Activated T-cell treated with anti-CD3 and anti-CD28 coated beads for 24 hours (primary cell): ENCODE measurements at regions not wholly inside any gene's neighbourhood (a gene's known extent, or its start where the extent isn't known, plus 50 kb on each side); places are given as distances from the start of the nearest gene placed in this dataset.
"Not testable (repeated sequence)": the region's sequence is repeated elsewhere in the genome, so short reads cannot be mapped to it uniquely, and the experiment has no call there.

Source experiments
- DNase-seq: peaks from one replicate; pipeline ENCODE4 v3.0.0-alpha.2; 2020; ENCODE audit warnings: low read depth

DNA sequence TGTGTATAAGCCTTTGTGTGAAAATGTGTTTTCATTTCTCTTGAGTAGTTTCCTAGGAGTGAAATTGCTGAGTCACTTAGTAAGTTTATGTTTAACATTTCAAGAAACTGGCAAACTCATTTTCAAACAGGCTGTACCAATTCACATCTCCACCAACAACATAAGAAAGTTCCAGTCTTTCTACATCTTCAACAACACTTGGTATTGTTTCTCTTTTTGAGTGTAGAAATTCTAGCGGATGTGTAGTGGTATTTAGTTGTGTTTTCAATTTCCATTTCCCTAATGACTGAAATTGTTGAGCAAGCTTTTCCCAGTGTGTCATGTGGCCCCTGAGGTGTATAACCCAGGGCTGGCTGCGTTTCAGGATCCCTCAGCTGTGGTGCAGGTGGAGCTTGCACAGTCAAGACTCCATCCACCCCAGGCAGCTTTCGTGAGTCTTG lies 258.5 kb downstream of the PDCD6IP start:
- DNase-seq: no peak

- not testable (repeated sequence) for DNase-seq
Measured at GRCh38 chr3:34060995-34061394, 262.6 kb downstream of the PDCD6IP start.

DNA sequence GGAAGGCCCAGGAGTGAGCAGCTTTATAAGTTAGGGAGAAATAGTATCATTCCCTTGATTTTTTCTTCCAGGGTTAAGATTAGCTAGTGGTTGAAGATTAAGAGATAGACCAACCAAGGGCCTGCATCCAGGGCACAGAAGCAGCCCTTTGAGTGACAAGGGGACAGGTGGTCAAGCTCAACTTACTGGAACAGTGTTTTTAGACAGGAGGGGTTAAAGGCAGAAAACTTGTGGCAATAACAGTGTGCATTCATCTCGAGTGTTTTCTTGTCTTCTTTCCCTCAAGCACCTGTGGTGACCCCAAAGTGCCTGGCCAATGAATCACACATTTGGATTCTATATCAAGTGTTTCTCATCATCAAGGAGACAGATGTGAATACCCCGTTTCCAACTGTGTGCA lies 267.5 kb downstream of the PDCD6IP start:
- DNase-seq: no peak

DNA sequence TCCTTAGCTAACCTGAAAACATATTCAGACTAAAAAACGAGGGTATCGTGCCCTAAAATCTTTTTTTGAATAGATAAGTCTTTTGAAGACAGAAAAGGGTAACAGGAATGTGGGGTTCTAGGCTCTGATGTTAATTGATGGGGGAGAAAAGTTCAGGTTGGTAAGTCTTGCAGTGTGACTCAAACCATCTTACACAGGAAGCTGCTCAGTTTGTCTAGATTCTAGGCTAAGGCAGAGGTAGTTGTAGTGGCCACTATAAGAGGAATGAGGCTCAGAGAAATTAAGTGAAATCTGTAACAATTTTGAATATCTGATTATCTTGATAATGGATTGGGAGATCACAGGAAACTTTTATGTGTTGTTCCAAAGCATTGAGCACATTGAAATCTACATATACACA lies 267.9 kb downstream of the PDCD6IP start:
- no peak for DNase-seq

DNA sequence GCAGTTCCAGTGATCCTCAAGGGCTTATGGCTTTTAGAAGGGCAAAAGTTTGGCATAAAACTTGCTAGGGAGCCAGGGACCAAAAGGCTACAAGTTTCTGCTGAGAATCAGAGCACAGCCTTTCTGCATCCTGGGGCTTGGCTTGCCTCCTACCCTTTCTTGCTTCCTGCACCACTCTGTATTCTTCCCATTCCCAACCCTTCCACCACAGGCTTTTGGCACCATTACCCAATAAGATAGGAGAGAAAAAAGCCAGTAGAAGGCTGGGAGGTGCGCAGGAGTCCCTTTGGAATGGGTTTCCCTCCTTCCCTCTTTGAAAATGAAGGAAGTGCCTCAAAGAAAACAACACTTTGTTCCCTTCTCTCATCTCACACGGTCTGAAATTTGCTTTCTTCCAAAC lies 268.6 kb downstream of the PDCD6IP start:
- DNase-seq: no peak

DNA sequence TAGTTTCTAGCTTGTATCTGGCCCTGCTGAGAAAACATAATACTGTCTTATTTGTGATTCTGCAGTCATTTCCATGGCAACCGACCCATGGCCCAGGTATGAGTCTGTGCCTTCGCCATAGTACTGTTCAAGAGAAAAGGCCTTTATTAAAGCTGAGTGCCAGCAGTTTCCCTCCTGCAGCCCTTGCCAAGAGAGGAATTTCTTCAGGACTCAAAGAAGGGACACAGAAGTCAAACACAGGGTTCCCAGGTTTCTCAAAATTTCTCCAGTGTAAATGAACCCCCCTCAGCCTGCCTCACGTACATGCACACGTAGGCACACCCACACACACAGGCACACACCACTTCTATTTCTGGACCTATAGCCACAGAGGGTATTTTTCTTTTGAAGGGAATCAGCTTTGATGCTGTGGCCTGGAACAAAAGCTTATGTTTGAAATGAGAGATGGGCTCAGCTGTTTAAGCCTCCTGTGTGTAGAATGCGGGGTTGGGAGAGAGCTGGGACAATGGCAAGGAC lies 269.2 kb downstream of the PDCD6IP start:
- no peak for DNase-seq

- DNase-seq: no peak
Measured at GRCh38 chr3:34068505-34068904, 270.1 kb downstream of the PDCD6IP start.

DNA sequence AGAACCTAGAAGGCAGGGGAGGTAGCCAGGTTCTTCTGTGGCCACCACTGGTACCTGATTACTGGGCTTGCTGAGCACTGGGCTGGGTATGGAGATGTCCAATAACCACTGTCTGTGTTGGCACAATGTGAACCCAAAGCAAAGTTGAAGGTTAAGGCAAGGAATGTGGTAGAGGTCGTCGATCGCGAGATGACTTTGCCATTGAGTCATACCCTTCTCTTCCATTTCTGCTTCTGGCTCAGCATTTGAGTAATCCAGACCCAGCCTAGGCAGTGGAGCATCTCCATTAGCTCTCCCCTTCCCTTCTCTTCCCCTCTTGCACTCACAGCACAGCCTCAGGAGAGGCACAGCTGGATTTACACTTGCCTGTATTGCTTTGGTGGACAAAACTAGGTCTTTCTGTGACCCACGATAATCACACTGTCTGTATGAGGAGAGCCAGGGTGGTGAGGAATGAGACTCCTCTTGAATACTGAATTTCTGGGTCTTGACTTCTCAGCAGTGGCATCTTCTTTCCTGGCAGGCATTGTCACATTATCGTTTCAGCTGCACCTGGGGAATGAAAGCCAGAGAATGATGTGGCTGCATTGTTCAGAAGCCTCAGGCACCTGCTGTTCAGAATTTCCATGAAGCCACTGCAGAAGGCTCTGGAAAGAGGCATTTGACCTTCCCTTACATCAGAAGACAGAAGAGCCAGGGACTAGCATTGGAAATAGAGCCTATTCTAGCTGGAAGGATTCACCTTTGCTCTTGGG lies 272.6 kb downstream of the PDCD6IP start:
- DNase-seq: no peak

DNA sequence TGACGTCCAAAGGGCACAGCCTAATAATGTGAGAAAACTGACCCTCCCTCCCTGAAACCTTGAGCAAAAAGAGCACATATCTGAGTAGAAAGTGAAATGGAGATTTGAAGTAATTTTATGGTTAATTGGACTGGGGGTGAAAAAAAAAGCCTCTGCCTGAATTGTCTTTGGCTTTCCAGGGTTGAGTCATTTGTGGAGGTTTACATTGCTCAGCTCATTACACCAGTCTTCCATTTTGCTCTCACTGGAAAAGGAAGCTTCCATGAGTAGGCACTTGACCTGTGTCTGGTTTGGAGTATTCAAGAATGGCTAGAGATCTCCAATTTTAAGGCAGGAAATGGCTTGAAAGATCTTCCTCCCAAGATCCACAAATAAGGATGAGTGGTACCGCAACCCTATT lies 273.9 kb downstream of the PDCD6IP start:
- DNase-seq: no peak

DNA sequence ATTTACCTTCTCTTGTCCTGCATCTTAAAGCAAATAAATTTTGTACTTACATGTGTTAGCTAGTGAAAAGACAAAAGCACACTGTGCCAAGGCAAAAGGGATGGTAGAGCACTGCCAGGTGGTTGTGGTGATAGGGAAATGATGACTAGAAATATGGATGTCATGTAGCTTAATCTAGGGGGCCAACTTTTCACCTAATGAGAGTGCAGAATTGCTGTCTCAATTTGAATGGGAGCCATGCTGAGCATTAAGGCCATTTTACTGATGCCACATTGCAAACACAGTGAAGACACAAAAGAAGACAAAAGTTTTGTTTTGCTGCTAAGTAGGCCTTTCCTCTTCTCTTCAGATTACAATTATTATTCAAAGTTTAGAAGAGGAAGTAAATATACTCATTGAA lies 274.7 kb downstream of the PDCD6IP start:
- DNase-seq: no peak

DNA sequence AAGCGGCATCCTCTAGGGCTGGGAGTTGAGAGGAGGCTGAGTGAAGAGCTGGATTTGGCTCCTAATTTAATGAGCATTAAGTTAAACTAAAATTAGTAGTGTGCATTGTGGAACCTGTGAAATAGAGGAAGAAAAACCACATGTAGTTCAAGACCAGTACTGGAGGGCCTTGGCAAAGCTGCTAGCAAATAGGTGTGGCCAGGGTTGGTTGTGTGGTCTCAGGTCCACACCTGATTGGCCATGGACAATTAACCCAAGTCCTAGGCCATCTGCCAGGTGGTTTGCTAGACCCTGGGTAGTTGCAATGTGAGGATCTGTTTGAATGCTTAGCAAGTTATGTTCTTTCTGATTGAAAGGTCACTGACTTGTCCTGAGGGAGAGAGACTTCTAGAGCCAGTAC lies 275.5 kb downstream of the PDCD6IP start:
- DNase-seq: no peak

DNA sequence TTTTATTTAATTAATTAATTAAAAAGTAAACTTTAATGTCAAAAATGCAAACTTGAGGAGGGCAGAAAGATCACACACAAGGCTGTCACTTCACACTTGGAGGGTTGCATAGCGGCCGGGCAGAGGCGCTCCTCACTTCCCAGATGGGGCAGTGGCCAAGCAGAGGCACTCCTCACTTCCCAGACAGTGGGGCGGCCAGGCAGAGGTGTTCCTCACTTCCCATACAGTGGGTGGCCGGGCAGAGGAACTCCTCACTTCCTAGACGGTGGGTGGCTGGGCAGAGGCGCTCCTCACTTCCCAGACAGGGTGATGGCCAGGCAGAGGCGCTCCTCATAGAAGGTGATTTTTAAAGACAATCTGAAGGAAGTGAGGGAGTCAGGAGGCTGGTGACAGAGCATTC lies 277.5 kb downstream of the PDCD6IP start:
- no peak for DNase-seq

GRCh38 chr3:34077417-34078195 lies 279.2 kb downstream of the PDCD6IP start:
- no peak for DNase-seq

GRCh38 chr3:34078418-34078817 lies 280.0 kb downstream of the PDCD6IP start:
- no peak for DNase-seq

DNA sequence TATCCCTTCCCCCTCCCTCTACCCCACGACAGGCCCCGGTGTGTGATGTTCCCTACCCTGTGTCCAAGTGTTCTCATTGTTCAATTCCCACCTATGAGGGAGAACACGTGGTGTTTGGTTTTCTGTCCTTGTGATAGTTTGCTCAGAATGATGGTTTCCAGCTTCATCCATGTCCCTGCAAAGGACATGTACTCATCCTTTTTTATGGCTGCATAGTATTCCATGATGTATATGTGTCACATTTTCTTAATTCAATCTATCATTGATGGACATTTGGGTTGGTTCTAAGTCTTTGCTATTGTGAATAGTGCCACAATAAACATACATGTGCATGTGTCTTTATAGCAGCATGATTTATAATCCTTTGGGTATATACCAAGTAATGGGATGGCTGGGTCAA lies 281.4 kb downstream of the PDCD6IP start:
- not testable (repeated sequence) for DNase-seq

GRCh38 chr3:34090379-34090778 lies 291.9 kb downstream of the PDCD6IP start:
- DNase-seq: not testable (repeated sequence)

GRCh38 chr3:34090876-34091275 lies 292.4 kb downstream of the PDCD6IP start:
- no peak for DNase-seq

DNA sequence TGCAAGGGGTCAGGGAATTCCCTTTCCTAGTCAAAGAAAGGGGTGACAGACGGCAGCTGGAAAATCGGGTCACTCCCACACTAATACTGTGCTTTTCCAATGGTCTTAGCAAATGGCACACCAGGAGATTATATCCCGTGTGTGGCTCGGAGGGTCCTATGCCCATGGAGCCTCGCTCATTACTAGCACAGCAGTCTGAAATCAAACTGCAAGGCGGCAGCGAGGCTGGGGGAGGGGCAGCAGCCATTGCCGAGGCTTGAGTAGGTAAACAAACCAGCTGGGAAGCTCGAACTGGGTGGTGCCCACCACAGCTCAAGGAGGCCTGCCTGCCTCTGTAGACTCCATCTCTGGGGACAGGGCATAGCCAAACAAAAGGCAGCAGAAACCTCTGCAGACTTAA lies 295.9 kb downstream of the PDCD6IP start:
- not testable (repeated sequence) for DNase-seq

- no peak for DNase-seq
Measured at GRCh38 chr3:34102288-34102687, 303.9 kb downstream of the PDCD6IP start.

DNA sequence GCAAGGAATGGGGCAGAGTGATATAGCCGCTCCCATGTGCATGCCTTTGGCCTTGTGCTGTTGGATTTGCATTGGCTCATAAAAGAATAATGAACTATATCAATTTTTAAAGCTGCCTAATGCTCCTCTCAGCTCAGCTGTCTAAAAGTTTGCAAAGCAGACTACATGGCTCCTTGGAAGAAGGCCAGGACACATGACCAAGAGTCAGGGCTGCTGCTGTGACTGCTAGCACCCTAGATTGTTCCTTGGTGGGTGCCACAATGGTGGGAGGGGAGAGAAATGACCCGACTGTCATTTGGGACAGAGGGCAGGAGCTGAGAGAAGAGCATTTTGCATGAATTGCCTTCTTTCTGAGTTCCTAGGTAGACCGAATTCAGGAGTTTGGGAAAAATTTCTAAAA lies 307.9 kb downstream of the PDCD6IP start:
- no peak for DNase-seq

DNA sequence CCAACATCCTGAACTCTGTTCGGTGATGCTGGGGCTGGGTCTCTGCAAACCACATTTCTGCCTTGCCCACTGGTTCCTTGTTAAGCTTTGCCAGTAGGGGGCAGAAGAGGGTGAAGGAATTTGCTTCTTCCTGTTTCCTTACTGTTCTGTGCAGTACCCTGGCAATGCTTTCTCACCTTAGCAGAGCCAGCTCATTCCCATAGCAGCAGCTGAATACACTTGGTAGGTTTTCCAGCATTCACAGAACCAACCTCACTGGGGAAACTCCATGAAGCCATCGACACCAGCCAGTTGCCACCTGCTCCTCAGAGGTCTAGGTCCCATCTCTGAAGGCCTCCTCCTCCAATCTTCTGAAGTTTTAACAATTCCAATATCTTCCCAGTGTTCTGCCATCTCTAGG lies 308.4 kb downstream of the PDCD6IP start:
- no peak for DNase-seq

GRCh38 chr3:34107669-34108068 lies 309.2 kb downstream of the PDCD6IP start:
- DNase-seq: no peak

DNA sequence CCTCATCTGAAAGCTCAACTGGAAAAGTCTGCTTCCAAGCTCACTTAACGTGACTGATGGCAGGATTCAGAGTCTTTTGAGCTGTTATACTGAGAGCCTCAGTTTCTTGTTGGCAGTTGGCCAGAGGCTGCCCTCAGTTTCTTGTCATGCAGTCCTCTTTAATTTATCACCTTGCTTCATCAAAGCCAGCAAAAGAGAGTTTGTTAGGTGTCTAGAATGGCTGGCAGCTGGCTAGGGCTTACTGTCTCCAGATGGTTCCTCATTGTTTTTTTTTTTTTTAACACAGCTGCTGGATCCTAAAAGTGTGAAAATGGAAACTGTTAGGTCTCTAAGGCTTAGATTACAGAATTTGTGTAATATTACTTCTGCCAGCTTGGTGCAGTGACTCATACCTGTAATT lies 310.6 kb downstream of the PDCD6IP start:
- DNase-seq: no peak
